HCT116 (cell line): ENCODE measurements at regions not wholly inside any gene's neighbourhood (a gene's known extent, or its start where the extent isn't known, plus 50 kb on each side); places are given as distances from the start of the nearest gene placed in this dataset.

ENCODE experiments used
- ATF3 ChIP-seq: IDR thresholded peaks from 2 replicates; pipeline ENCODE4 v1.6.1; 2012
- CEBPB ChIP-seq: IDR thresholded peaks from 2 replicates; pipeline ENCODE4 v1.6.1; 2012; ENCODE audit warnings: low read depth
- CTCF ChIP-seq, 3 experiments: fragments of 200-600 bp in 1 of 3; sonication (generic) in 1 of 3; IDR thresholded peaks in 2 of 3; conservative IDR thresholded peaks in 1 of 3; 2 replicates each; pipeline ENCODE4 v1.5.1; 2012 to 2017; ENCODE audit warnings: low read depth in 2 of 3, low read length in 2 of 3, antibody characterized with exemption in 1 of 3, borderline replicate concordance in 1 of 3, control low read depth in 1 of 3, mild to moderate bottlenecking in 1 of 3, mixed read lengths in 1 of 3, mixed run types in 1 of 3, moderate library complexity in 1 of 3; ENCODE audit not compliant: insufficient read depth in 1 of 3
- EZH2 ChIP-seq: fragments of 200-600 bp; sonication (generic); IDR thresholded peaks from 2 replicates; pipeline ENCODE4 v1.6.1; 2017; ENCODE audit warnings: antibody characterized with exemption, mixed run types
- POLR2A ChIP-seq: IDR thresholded peaks from 2 replicates; pipeline ENCODE4 v1.7.0; 2011; ENCODE audit warnings: borderline replicate concordance; ENCODE audit not compliant: insufficient read depth, insufficient read length; ENCODE audit errors: extremely low read depth
- POLR2AphosphoS5 ChIP-seq: IDR thresholded peaks from 2 replicates; pipeline ENCODE4 v1.6.1; 2011; ENCODE audit warnings: mild to moderate bottlenecking, low read depth, low read length, moderate library complexity
- RAD21 ChIP-seq: IDR thresholded peaks from 2 replicates; pipeline ENCODE4 v1.6.1; 2012; ENCODE audit warnings: low read depth, mild to moderate bottlenecking
- SIN3A ChIP-seq: IDR thresholded peaks from 2 replicates; pipeline ENCODE4 v1.6.1; 2012; ENCODE audit warnings: low read depth
- YY1 ChIP-seq: IDR thresholded peaks from 2 replicates; pipeline ENCODE4 v1.6.1; 2011; ENCODE audit warnings: low read length, low read depth, moderate library complexity, mild to moderate bottlenecking; ENCODE audit not compliant: insufficient replicate concordance; ENCODE audit errors: extremely low read depth
- TF ChIP-seq, protein P1 (sequence below): IDR thresholded peaks from 2 replicates; pipeline ENCODE4 v1.6.1; 2012

DNA sequence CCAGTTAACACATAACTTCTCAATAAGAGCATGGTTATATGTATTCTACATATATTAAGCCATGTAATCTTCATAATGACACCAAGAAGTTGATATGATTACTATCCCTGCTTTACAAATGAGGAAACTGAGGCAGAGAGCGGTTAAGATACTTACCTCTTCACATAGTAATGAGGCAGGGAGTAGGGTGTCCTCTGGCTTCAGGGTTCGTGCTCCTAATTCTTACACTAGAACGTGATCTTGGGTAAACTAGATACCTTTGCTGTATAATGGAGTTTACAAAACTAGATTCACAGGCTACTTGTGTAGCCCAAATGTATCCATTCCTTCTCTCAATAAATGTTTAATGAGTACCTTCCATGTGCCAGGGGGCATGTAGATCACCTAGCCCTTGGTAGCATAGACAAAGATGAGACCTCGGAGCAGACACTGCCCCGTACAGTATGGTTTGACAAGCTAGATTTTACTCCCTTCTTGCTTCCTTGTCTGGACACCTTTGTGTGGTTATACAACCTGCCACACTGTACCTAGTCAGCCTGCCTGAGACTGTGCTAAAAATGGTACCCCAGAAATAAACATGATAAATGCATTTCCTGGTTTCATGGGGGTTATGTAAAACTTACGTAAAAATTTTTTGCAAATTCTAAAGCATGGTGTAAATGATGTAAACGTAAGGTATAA lies 991.8 kb downstream of the VRK1 start:
- TF ChIP-seq CTCF (IDR thresholded peaks at IDR 0.05 in 2 of 3, conservative IDR thresholded peaks at IDR 0.05 in 1 of 3; ENCODE audit: borderline replicate concordance in 1 of 3, insufficient read depth in 1 of 3, low read depth in 2 of 3, low read length in 2 of 3) = no peak
- no peak for TF ChIP-seq POLR2AphosphoS5
- TF ChIP-seq, protein P1, sequence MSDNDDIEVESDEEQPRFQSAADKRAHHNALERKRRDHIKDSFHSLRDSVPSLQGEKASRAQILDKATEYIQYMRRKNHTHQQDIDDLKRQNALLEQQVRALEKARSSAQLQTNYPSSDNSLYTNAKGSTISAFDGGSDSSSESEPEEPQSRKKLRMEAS = no peak
- TF ChIP-seq RAD21 = no peak
- TF ChIP-seq ATF3 = no peak
- TF ChIP-seq EZH2 = no peak
- no peak for TF ChIP-seq YY1
- TF ChIP-seq SIN3A = no peak
- no peak for TF ChIP-seq POLR2A
- no peak for TF ChIP-seq CEBPB
